A549 (cell line): ENCODE measurements at regions not wholly inside any gene's neighbourhood (a gene's known extent, or its start where the extent isn't known, plus 50 kb on each side); places are given as distances from the start of the nearest gene placed in this dataset.

Source experiments
- CEBPB ChIP-seq, 2 experiments: fragments of >200 bp in 1 of 2; sonication (Bioruptor Twin) in 1 of 2; formaldehyde crosslinking in 1 of 2; IDR thresholded peaks; 2 replicates each; pipeline ENCODE4 v1.6.1; 2012 to 2016
- CTCF ChIP-seq: fragments of >200 bp; sonication (Bioruptor Twin); formaldehyde crosslinking; IDR thresholded peaks from 3 replicates; pipeline ENCODE4 v1.5.1; 2016
- E2F6 ChIP-seq: IDR thresholded peaks from 2 replicates; pipeline ENCODE4 v1.6.1; 2012; ENCODE audit warnings: low read depth, borderline replicate concordance
- JUN ChIP-seq, 2 experiments: fragments of >200 bp; sonication (Bioruptor Twin); formaldehyde crosslinking; IDR thresholded peaks; 2 replicates in 1 of 2; 3 replicates in 1 of 2; pipeline ENCODE4 v1.6.1; 2016 to 2017
- KDM1A ChIP-seq: fragments of 200-600 bp; sonication (generic); IDR thresholded peaks from 2 replicates; pipeline ENCODE4 v1.6.1; 2016; ENCODE audit warnings: low read depth, mild to moderate bottlenecking
- KDM5A ChIP-seq: fragments of 200-600 bp; sonication (generic); IDR thresholded peaks from 2 replicates; pipeline ENCODE4 v1.6.1; 2016; ENCODE audit warnings: antibody characterized with exemption, mild to moderate bottlenecking
- MAX ChIP-seq: IDR thresholded peaks from 2 replicates; pipeline ENCODE4 v1.6.1; 2012
- POLR2A ChIP-seq: IDR thresholded peaks from 2 replicates; pipeline ENCODE4 v1.6.1; 2012; ENCODE audit warnings: mild to moderate bottlenecking, low read length
- RAD21 ChIP-seq, 2 experiments: fragments of >200 bp in 1 of 2; sonication (Bioruptor Twin) in 1 of 2; formaldehyde crosslinking in 1 of 2; IDR thresholded peaks in 1 of 2; conservative IDR thresholded peaks in 1 of 2; 2 replicates in 1 of 2; 3 replicates in 1 of 2; pipeline ENCODE4 v1.6.1; 2012 to 2018; ENCODE audit warnings: inconsistent platforms in 1 of 2
- REST ChIP-seq: fragments of 200-600 bp; sonication (generic); IDR thresholded peaks from 2 replicates; pipeline ENCODE4 v1.6.1; 2016; ENCODE audit warnings: antibody characterized with exemption, mild to moderate bottlenecking, moderate library complexity
- RFX5 ChIP-seq: fragments of 450-650 bp; IDR thresholded peaks from 2 replicates; pipeline ENCODE4 v1.7.1; 2014; ENCODE audit warnings: antibody characterized with exemption, mild to moderate bottlenecking, moderate library complexity
- TP53 ChIP-seq: fragments of 250-450 bp; sonication (Bioruptor Pico); IDR thresholded peaks from 2 replicates; pipeline ENCODE4 v1.5.0; 2021; ENCODE audit warnings: mild to moderate bottlenecking, moderate library complexity
- ZFP36 ChIP-seq: fragments of 450-650 bp; IDR thresholded peaks from 2 replicates; pipeline ENCODE4 v1.6.1; 2014; ENCODE audit warnings: borderline replicate concordance; ENCODE audit not compliant: partially characterized antibody

- TF ChIP-seq ZFP36 = no peak
- TF ChIP-seq KDM5A = no peak
- no peak for TF ChIP-seq KDM1A
- TF ChIP-seq RFX5 = no peak
- TF ChIP-seq CTCF = no peak
- no peak for TF ChIP-seq E2F6
- no peak for TF ChIP-seq JUN (IDR thresholded peaks at IDR 0.05)
- TF ChIP-seq RAD21 (conservative IDR thresholded peaks at IDR 0.05 in 1 of 2, IDR thresholded peaks at IDR 0.05 in 1 of 2) = no peak
- TF ChIP-seq MAX = no peak
- TF ChIP-seq TP53 (CRISPR knock-in tag) = no peak
- TF ChIP-seq POLR2A = no peak
- no peak for TF ChIP-seq CEBPB (IDR thresholded peaks at IDR 0.05)
- TF ChIP-seq REST = no peak
Measured at GRCh38 chr4:59825104-59825503, 1375.0 kb upstream of the ADGRL3 start.
